Astrocyte of the cerebellum (primary cell): ENCODE measurements at regions not wholly inside any gene's neighbourhood (a gene's known extent, or its start where the extent isn't known, plus 50 kb on each side); places are given as distances from the start of the nearest gene placed in this dataset.

Experiments
- DNase-seq: peaks from one replicate; pipeline ENCODE4 v3.0.0-alpha.2; 2011; ENCODE audit warnings: low read depth
- H3K4me3 ChIP-seq: 2 replicates; pipeline ENCODE4 v1.5.1; 2011; ENCODE audit warnings: mild to moderate bottlenecking, low read depth, low read length, moderate library complexity
- CTCF ChIP-seq: IDR thresholded peaks from 2 replicates; pipeline ENCODE4 v1.5.1; 2012; ENCODE audit warnings: low read length, low read depth, moderate library complexity, mild to moderate bottlenecking; ENCODE audit errors: missing control alignments
- in situ Hi-C: cut with HindIII; loops from 2 replicates; pipeline ENCODE4 v1.10.0; 2017; ENCODE audit warnings: low sequenced_read_pairs

DNA sequence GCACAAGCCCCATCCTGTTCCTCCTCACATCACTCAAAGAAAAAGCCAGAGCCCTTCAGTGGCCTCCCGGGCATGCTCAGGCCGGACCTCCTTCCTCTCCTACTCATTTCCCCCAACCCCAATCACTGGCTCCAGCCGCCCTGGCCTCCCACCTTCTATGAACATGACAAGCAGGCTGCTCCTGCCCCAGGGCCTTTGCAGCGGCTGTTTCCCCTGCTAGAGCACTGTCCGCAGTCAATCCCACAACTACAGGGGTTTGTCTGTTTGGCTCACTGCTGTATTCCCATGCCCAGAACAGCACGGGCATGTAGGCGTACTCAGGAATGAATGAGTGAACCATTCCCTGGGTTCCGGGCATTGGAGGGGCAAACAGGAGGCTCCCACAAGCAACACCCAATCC, 139.8 kb upstream of the PRR20G start:
- in situ Hi-C loops: no loop called here
- H3K4me3 ChIP-seq: no peak overlapping the region
- DNase-seq: no peak
- no peak for TF ChIP-seq CTCF

GRCh38 chr3:127427156-127427555, 139.3 kb upstream of the PRR20G start:
- no peak overlapping the region for H3K4me3 ChIP-seq
- no peak for TF ChIP-seq CTCF
- in situ Hi-C loops: no loop called here
- DNase-seq: no peak

DNA sequence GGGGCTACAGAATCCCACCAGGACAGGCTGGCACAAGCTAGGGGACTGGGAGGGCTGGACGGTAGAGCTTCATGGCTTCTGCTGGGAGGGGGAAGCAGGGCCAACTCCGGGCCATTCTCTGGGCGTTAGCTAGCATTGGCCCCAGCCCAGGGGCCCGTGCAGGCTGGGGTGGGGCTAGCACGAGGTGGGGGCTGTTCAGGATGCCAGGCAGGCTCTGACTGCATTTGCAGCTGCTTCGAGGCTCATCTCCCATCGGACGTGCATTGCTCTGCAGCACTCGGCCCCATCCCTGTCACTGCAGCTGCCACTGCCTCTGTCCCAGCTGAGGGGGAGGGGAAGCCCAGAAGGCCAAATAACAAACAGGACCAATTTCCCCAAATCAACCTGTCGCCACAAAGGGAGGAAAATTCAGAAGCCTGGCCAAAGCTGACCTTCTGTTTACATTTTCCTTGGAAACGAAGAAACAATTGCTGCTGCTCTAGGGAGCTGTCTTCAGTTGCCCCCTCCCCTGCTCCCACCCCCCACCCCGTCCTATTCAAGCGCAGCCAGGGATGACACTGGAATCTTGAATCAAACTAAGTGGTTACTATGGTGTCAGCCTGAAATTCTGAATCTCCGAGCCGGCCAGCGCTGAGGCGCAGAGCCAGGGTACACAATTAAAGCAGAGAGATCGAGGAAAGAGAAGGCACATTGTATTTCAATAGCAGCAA, 138.8 kb upstream of the PRR20G start:
- H3K4me3 ChIP-seq: no peak overlapping the region
- in situ Hi-C loops: no loop called here
- TF ChIP-seq CTCF: no peak
- DNase-seq: no peak

DNA sequence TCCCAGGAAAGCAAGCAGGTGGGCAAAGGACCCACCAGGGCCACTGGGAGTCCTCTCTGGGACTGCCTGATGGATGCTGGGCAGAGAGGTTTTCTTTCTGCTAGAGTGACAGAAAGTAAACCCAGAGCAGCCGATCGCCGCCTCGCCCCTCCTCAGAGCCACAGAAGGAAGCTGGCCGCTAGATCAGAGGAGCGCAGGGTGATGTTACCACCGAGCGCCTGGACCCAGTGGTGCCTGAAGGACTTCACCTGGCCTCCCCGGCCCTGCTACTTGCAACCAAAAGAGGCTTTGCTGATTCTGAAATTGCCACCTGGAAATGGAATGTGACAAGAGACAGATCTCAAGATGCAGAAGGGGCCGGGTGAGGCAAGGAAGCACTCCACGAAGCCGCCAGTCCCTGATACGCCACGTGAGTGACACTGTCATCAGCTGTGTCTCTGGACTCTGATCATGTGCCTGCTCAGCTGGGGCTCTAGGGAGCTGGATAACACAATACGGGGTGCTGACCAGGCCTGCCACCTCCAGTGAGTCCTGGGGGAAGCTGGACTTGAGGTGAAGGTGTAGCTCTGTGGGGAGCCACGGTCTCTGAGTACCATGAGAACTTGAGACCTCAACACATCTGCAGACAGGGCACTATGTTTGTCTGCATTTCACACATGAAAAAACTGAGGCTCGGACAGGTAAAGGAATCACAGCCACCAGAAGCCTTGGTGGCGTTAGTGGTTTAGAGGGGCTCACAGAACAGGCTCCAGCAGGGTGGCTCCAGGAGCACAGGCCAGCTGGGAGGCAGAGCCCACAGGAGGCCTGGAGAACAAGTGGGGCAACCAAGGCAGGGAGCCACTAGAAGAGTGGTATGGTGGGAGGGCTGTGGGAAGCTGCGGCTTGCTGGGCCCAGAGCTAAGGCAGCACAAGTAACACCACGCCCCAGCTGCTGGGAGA, 137.9 kb upstream of the PRR20G start:
- in situ Hi-C loops: no loop called here
- no peak for TF ChIP-seq CTCF
- H3K4me3 ChIP-seq: no peak overlapping the region
- DNase-seq: no peak

- no peak for DNase-seq
- no peak overlapping the region for H3K4me3 ChIP-seq
- in situ Hi-C loops: no loop called here
- TF ChIP-seq CTCF: no peak
These were observed 137.1 kb upstream of the PRR20G start for GRCh38 chr3:127424766-127425504.

DNA sequence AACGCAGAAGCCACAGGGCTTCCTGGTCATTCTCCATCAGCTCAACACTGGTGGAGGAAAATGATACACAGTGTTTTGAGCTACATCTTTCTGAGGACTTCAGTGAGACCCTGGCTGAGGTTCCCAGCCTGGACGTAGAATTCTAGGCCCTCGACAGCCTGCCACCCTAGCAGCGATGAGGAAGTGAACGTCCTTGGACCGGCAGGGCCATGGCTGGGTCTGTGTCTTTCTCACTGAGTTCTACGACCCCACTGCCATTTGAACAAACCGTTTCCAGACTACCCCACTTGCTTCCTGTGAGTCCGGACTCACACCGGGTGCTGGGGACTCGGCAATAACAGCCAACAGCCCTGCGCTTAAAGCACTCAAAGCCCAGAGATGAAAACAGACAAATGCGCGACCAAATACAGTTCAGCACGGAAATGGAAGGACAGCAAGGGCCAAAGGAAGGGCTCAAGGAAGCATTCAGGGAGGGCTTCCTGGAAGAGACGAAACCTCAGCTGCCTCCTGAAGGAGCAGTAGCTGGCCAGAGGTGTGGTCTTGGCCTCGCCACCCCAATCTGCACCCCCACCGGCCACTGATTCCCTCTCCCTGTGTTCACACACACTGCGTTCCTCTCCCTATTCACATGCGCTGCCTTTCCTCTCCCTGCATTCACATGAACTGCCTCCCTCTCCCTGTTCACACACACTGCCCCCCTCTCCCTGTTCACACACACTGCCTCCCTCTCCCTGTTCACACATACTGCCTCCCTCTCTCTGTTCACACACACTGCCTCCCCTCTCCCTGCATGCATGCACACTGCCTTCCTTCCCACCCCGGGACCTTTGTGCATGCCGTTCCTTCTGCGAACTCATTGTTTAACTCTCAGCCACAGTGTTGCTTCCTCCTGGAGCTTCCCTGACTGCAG, 136.3 kb upstream of the PRR20G start:
- H3K4me3 ChIP-seq: no peak overlapping the region
- TF ChIP-seq CTCF: no peak
- in situ Hi-C loops: no loop called here
- no peak for DNase-seq
